ENCODE measurements at regions not wholly inside any gene's neighbourhood (a gene's known extent, or its start where the extent isn't known, plus 50 kb on each side); places are given as distances from the start of the nearest gene placed in this dataset.
A peak's percentile ranks its signal among the peaks of the same experiment; 100 is the strongest.

DNA sequence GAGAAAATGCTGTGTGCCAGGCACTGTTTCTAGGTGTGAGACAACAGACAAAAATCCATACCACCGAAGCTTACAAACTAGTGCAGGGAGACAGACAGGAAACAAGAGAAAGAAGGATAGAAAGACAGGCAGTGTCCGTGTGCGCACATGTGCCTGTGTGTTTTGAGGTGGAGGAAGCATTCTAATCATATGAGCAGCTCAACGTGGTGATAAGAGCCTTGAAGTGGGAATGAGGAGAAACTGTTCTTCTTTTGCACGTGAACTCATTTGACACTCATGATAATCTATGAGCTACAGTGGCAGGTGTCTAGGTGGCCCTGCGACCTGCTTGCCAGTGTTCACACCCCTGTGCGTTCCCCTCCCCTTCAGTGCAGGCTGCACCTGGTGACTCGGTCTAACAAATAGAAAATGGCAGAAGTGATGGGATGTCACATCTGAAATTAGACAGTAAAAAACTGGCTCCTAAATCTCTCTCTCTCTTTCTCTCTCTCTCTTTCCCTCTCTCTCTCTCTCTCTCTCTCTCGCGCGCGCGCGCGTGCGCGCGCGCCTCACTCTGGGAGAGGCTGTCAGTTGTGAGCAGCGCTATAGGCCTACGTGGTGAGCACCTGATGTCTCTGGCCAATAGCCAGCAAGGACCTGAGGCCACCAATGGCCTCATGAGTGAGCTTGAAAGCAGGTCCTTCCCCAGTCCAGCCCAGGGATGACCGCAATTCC lies 74.8 kb downstream of the EN1 start:
- H3K27me3 ChIP-seq (replicated peaks) = peaks cover 3% of the 10 kb centered on the region

DNA sequence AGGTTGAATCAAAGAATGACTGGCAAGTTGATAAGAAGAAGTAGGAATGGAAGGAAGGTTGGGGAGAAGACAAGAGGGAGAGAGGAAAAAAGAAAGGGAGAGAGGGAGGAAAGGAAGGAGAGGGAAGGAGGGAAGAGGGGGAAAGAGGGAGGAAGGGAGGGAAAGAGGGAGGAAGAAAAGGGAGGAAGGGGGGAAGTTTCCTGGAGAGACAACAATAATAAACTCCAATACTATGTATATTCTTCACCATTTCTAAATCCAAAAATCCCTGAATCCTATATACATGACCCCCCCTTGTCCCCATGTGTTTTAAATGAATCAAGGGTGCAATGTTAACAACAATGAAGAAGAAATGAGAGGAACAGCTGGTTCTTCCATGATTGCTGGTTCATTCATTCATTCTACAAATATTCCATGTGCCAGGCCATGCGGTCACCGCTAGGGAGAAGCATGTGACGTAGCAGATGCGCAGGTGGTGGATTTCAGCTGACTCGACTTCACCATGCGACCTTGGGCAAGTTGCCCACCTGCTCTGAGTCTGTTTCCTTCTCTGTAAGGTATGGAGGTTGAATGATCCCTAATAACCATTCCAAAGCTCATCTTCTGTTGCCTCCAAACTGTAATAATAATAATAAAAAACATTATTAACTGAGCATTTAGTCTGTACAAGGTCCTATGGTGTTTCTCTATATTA lies 77.6 kb downstream of the EN1 start:
- Histone ChIP-seq H3K27me3 (replicated peaks) (peaks cover 3% of the 10 kb centered on the region), H3K27ac (no peak overlapping the region), H3K4me3 (ENCODE audit: low read depth, low read length) (no peak overlapping the region), H3K36me3 (replicated peaks) (no peaks in the 10 kb centered on the region)
- TF ChIP-seq, protein P1, sequence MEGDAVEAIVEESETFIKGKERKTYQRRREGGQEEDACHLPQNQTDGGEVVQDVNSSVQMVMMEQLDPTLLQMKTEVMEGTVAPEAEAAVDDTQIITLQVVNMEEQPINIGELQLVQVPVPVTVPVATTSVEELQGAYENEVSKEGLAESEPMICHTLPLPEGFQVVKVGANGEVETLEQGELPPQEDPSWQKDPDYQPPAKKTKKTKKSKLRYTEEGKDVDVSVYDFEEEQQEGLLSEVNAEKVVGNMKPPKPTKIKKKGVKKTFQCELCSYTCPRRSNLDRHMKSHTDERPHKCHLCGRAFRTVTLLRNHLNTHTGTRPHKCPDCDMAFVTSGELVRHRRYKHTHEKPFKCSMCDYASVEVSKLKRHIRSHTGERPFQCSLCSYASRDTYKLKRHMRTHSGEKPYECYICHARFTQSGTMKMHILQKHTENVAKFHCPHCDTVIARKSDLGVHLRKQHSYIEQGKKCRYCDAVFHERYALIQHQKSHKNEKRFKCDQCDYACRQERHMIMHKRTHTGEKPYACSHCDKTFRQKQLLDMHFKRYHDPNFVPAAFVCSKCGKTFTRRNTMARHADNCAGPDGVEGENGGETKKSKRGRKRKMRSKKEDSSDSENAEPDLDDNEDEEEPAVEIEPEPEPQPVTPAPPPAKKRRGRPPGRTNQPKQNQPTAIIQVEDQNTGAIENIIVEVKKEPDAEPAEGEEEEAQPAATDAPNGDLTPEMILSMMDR (IDR thresholded peaks at IDR 0.05; ENCODE audit: low read depth, low read length, missing control alignments) = no peak
- in situ Hi-C loops (cut with HindIII; ENCODE audit: low pct_ligation_motif_present, low sequenced_read_pairs) = no loop called here
- DNase-seq = no peak

More for the DNA sequence above, 74.8 kb downstream of the EN1 start:
- no peak overlapping the region for H3K4me3 ChIP-seq (ENCODE audit: low read depth, low read length)
- no peak for DNase-seq
- H3K36me3 ChIP-seq (replicated peaks) = no peaks in the 10 kb centered on the region
- in situ Hi-C loops (cut with HindIII; ENCODE audit: low pct_ligation_motif_present, low sequenced_read_pairs) = no loop called here
- H3K27ac ChIP-seq = no peak overlapping the region
- TF ChIP-seq, protein P1 (IDR thresholded peaks at IDR 0.05; ENCODE audit: low read depth, low read length, missing control alignments) = no peak

DNA sequence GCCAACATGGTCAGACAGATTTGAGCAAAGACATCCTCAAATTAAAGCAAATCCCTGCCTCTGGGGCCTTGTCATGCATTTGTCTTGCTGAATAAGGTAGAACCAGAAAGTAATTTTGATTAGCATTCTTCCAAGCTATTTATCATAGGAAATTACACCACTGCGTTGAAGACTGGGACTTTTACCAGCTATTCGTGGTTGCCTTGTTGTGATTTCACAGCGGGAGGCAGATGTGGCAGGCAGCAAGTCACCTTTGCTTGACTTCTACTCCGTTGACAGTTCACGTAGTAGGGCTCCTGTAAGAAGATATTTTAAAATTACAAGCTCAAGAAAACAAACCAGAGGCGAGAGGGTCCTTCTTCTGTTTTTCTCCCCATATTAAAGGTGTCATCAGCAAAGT lies 80.6 kb downstream of the EN1 start:
- H3K27ac ChIP-seq = no peak overlapping the region
- H3K4me3 ChIP-seq (ENCODE audit: low read depth, low read length) = no peak overlapping the region
- no peaks in the 10 kb centered on the region for H3K36me3 ChIP-seq (replicated peaks)
- TF ChIP-seq, protein P1 (IDR thresholded peaks at IDR 0.05; ENCODE audit: low read depth, low read length, missing control alignments) = no peak
- no peak for DNase-seq
- in situ Hi-C loops (cut with HindIII; ENCODE audit: low pct_ligation_motif_present, low sequenced_read_pairs) = no loop called here
- peaks cover under 1% of the 10 kb centered on the region for H3K27me3 ChIP-seq (replicated peaks)

DNA sequence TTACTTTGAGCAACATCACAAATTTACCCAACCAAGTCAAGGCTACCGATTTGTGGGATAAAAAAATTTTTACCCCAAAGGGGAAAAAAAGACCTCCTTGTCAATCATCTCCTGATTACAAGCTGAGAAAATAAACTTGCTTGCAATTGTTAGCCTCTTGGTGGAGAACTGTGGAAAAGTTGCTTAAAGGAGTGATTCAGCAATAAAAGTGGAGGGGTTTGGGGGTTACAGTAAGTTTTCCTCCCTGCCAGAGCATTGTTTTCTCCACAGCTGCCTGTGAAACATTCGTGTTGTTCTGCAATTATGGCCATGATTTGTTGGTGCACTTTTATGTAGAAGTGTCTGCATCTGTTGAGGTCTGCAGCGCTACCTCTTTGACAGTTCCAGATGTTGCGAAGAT lies 82.6 kb downstream of the EN1 start:
- H3K27ac ChIP-seq = no peak overlapping the region
- no peak overlapping the region for H3K4me3 ChIP-seq (ENCODE audit: low read depth, low read length)
- no peaks in the 10 kb centered on the region for H3K27me3 ChIP-seq (replicated peaks)
- DNase-seq = no peak
- TF ChIP-seq, protein P1 (IDR thresholded peaks at IDR 0.05; ENCODE audit: low read depth, low read length, missing control alignments) = no peak
- no peaks in the 10 kb centered on the region for H3K36me3 ChIP-seq (replicated peaks)
- in situ Hi-C loops (cut with HindIII; ENCODE audit: low pct_ligation_motif_present, low sequenced_read_pairs) = no loop called here

DNA sequence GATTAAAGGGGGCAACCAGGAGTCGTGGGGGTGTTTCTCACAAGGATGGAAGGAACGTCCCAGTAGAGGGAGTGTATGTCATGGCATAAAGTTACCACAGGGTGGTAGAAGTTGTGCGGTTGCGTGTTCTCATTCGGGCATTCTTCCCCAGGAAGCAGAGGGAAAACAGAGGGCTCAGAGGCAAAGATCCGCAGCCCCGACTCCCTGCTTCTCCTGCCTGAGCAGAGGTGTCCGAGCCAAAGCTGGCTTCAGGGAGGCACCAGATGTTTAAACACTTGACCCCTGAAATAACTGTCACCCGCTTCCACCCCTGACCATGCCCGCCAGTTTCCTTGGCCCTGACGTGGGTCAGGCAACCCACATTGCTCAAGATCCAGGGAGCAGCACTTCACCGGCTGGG lies 83.7 kb downstream of the EN1 start:
- TF ChIP-seq, protein P1 (IDR thresholded peaks at IDR 0.05; ENCODE audit: low read depth, low read length, missing control alignments) = peak; percentile 50
- Histone ChIP-seq H3K4me3 (ENCODE audit: low read depth, low read length) (no peak overlapping the region), H3K27me3 (replicated peaks) (no peaks in the 10 kb centered on the region), H3K27ac (no peak overlapping the region), H3K36me3 (replicated peaks) (no peaks in the 10 kb centered on the region)
- DNase-seq = peak; percentile 11
- in situ Hi-C loops (cut with HindIII; ENCODE audit: low pct_ligation_motif_present, low sequenced_read_pairs) = no loop called here
